H9 (cell line): ENCODE measurements at regions not wholly inside any gene's neighbourhood (a gene's known extent, or its start where the extent isn't known, plus 50 kb on each side); places are given as distances from the start of the nearest gene placed in this dataset.

Source experiments
- DNase-seq: peaks from one replicate; pipeline ENCODE4 v3.0.0-alpha.2; 2017
- H2AFZ ChIP-seq: one replicate; pipeline ENCODE4 v1.6.1; 2013; ENCODE audit warnings: mild to moderate bottlenecking, low read length, control low read depth, moderate library complexity
- H2AK5ac ChIP-seq: 2 replicates; pipeline ENCODE4 v1.6.1; 2013; ENCODE audit warnings: low read length, control low read depth, mixed read lengths; ENCODE audit not compliant: insufficient read length
- H2BK120ac ChIP-seq: one replicate; pipeline ENCODE4 v1.6.1; 2013; ENCODE audit warnings: low read depth, mild to moderate bottlenecking, low read length, control low read depth, inconsistent platforms; ENCODE audit not compliant: poor library complexity, severe bottlenecking
- H2BK12ac ChIP-seq: 2 replicates; pipeline ENCODE4 v1.6.1; 2013; ENCODE audit warnings: low read length, control low read depth, mixed read lengths, low read depth; ENCODE audit not compliant: insufficient read length
- H2BK15ac ChIP-seq: 2 replicates; pipeline ENCODE4 v1.6.1; 2013; ENCODE audit warnings: low read depth, low read length, control low read depth
- H2BK20ac ChIP-seq: one replicate; pipeline ENCODE4 v1.6.1; 2013; ENCODE audit warnings: low read depth, mild to moderate bottlenecking, low read length, control low read depth, inconsistent platforms; ENCODE audit not compliant: poor library complexity, severe bottlenecking
- H2BK5ac ChIP-seq: 2 replicates; pipeline ENCODE4 v1.6.1; 2013; ENCODE audit warnings: low read length, control low read depth, mixed read lengths; ENCODE audit not compliant: insufficient read length
- H3K14ac ChIP-seq: 2 replicates; pipeline ENCODE4 v1.6.1; 2013; ENCODE audit warnings: low read length, control low read depth; ENCODE audit not compliant: insufficient read depth
- H3K18ac ChIP-seq: 2 replicates; pipeline ENCODE4 v1.6.1; 2013; ENCODE audit warnings: low read depth, mild to moderate bottlenecking, mixed read lengths, low read length, control low read depth; ENCODE audit not compliant: insufficient read length
- H3K23ac ChIP-seq: 2 replicates; pipeline ENCODE4 v1.6.1; 2013; ENCODE audit warnings: low read length, control low read depth, mixed read lengths, low read depth; ENCODE audit not compliant: insufficient read length
- H3K23me2 ChIP-seq: 2 replicates; pipeline ENCODE4 v1.6.1; 2013; ENCODE audit warnings: low read depth, mild to moderate bottlenecking, mixed read lengths, low read length, control low read depth; ENCODE audit not compliant: insufficient read length, poor library complexity, severe bottlenecking
- H3K27ac ChIP-seq: 2 replicates; pipeline ENCODE4 v1.5.1; 2013; ENCODE audit warnings: low read length, control low read depth, mixed read lengths, low read depth; ENCODE audit not compliant: insufficient read length
- H3K27me3 ChIP-seq: 2 replicates; pipeline ENCODE4 v1.6.1; 2013; ENCODE audit warnings: low read length, control low read depth, inconsistent platforms; ENCODE audit not compliant: insufficient read depth
- H3K4ac ChIP-seq: 2 replicates; pipeline ENCODE4 v1.6.1; 2013; ENCODE audit warnings: low read depth, mild to moderate bottlenecking, control low read depth, inconsistent platforms, low read length, moderate library complexity
- H3K4me1 ChIP-seq: 2 replicates; pipeline ENCODE4 v1.6.1; 2013; ENCODE audit warnings: low read length, control low read depth, inconsistent platforms; ENCODE audit not compliant: insufficient read depth
- H3K4me2 ChIP-seq: 2 replicates; pipeline ENCODE4 v1.6.1; 2013; ENCODE audit warnings: low read length, control low read depth, mixed read lengths; ENCODE audit not compliant: insufficient read length, insufficient read depth
- H3K56ac ChIP-seq: 2 replicates; pipeline ENCODE4 v1.6.1; 2013; ENCODE audit warnings: low read depth, mild to moderate bottlenecking, mixed read lengths, low read length, control low read depth; ENCODE audit not compliant: insufficient read length
- H3K79me1 ChIP-seq: 2 replicates; pipeline ENCODE4 v1.6.1; 2013; ENCODE audit warnings: low read depth, mild to moderate bottlenecking, moderate library complexity, low read length, control low read depth, inconsistent platforms; ENCODE audit not compliant: insufficient read depth, poor library complexity, severe bottlenecking
- H3K79me2 ChIP-seq: 2 replicates; pipeline ENCODE4 v1.6.1; 2013; ENCODE audit warnings: low read length, control low read depth, inconsistent platforms; ENCODE audit not compliant: insufficient read depth
- H3K9ac ChIP-seq: 2 replicates; pipeline ENCODE4 v1.6.1; 2013; ENCODE audit warnings: low read length, control low read depth, mixed read lengths; ENCODE audit not compliant: insufficient read length; ENCODE audit errors: extremely low read depth
- H3K9me3 ChIP-seq: one replicate; pipeline ENCODE4 v1.6.1; 2013; ENCODE audit warnings: low read depth, low read length, inconsistent platforms; ENCODE audit not compliant: control insufficient read depth
- H3T11ph ChIP-seq: one replicate; pipeline ENCODE4 v1.6.1; 2013; ENCODE audit warnings: mild to moderate bottlenecking, low read length, control low read depth, inconsistent platforms
- H4K20me1 ChIP-seq: one replicate; pipeline ENCODE4 v1.6.1; 2013; ENCODE audit not compliant: control insufficient read depth, insufficient read length, insufficient read depth
- H4K5ac ChIP-seq: 2 replicates; pipeline ENCODE4 v1.6.1; 2013; ENCODE audit warnings: low read depth, mild to moderate bottlenecking, mixed read lengths, low read length, control low read depth; ENCODE audit not compliant: insufficient read length
- H4K8ac ChIP-seq: replicated peaks from 2 replicates; pipeline ENCODE4 v1.6.1; 2013; ENCODE audit warnings: low read length, control low read depth, mixed read lengths, low read depth; ENCODE audit not compliant: insufficient read length
- H4K91ac ChIP-seq: 2 replicates; pipeline ENCODE4 v1.6.1; 2013; ENCODE audit warnings: low read depth, mild to moderate bottlenecking, moderate library complexity, mixed read lengths, low read length, control low read depth; ENCODE audit not compliant: insufficient read length
- H3K27ac Mint-ChIP-seq, 3 experiments: 2 replicates in 2 of 3; 3 replicates in 1 of 3; pipeline ENCODE4 v1.8.0; 2020 to 2021; ENCODE audit warnings: mixed read lengths in 3 of 3, mild to moderate bottlenecking in 1 of 3, moderate library complexity in 1 of 3
- H3K27me3 Mint-ChIP-seq: 2 replicates; pipeline ENCODE4 v1.8.0; 2021; ENCODE audit warnings: low read depth, mild to moderate bottlenecking, moderate library complexity, mixed read lengths
- H3K36me3 Mint-ChIP-seq, 3 experiments: 2 replicates in 2 of 3; 3 replicates in 1 of 3; pipeline ENCODE4 v1.8.0; 2020 to 2021; ENCODE audit warnings: low read depth in 3 of 3, mixed read lengths in 3 of 3; ENCODE audit not compliant: insufficient read depth in 1 of 3
- H3K4me1 Mint-ChIP-seq, 2 experiments: 2 replicates each; pipeline ENCODE4 v1.8.0; 2020; ENCODE audit warnings: mixed read lengths in 2 of 2
- H3K4me3 Mint-ChIP-seq, 2 experiments: 2 replicates in 1 of 2; 3 replicates in 1 of 2; pipeline ENCODE4 v1.8.0; 2020 to 2021; ENCODE audit warnings: mild to moderate bottlenecking in 2 of 2, mixed read lengths in 2 of 2, moderate library complexity in 1 of 2
- H3K9me3 Mint-ChIP-seq, 2 experiments: 2 replicates in 1 of 2; 3 replicates in 1 of 2; pipeline ENCODE4 v1.8.0; 2020; ENCODE audit warnings: mild to moderate bottlenecking in 2 of 2, mixed read lengths in 2 of 2, moderate library complexity in 1 of 2
- CTCF ChIP-seq: fragments of 200-600 bp; sonication (generic); conservative IDR thresholded peaks from 3 replicates; pipeline ENCODE4 v1.8.0; 2021; ENCODE audit warnings: antibody characterized with exemption, mild to moderate bottlenecking
- WGBS: extraction: QIAGEN DNeasy Blood & Tissue Kit; methylation state at CpG from one replicate; pipeline ENCODE4 v1.1.7; 2013; ENCODE audit warnings: missing lambda C conversion rate, low lambda C conversion rate, mixed read lengths; ENCODE audit not compliant: insufficient read length; ENCODE audit errors: extremely low coverage; 5-methylcytosine and 5-hydroxymethylcytosine counted together

GRCh38 chr14:38877744-38878388 lies 225.2 kb downstream of the SEC23A start:
- Histone ChIP-seq H3K4me1 (no peaks in the 10 kb centered on the region), H3K9ac (no peak overlapping the region), H3K56ac (no peak overlapping the region), H2AFZ (no peak overlapping the region), H4K8ac (no peak overlapping the region), H2BK15ac (no peak overlapping the region), H3K4ac (no peak overlapping the region), H2BK120ac (no peak overlapping the region), H2BK5ac (no peak overlapping the region), H4K91ac (no peak overlapping the region), H3K18ac (no peak overlapping the region), H4K5ac (no peak overlapping the region), H4K20me1 (no peaks in the 10 kb centered on the region), H3T11ph (no peak overlapping the region), H3K23ac (no peak overlapping the region), H3K79me2 (no peaks in the 10 kb centered on the region), H2BK20ac (no peak overlapping the region), H3K23me2 (no peaks in the 10 kb centered on the region), H2AK5ac (no peak overlapping the region), H3K27ac (no peak overlapping the region), H2BK12ac (no peak overlapping the region), H3K14ac (no peak overlapping the region), H3K9me3 (no peaks in the 10 kb centered on the region), H3K27me3 (no peaks in the 10 kb centered on the region), H3K79me1 (no peaks in the 10 kb centered on the region), H3K4me2 (no peak overlapping the region)
- no peak for TF ChIP-seq CTCF
- H3K4me1 Mint-ChIP-seq: no peaks in the 10 kb centered on the region
- H3K27ac Mint-ChIP-seq: no peak overlapping the region
- H3K27me3 Mint-ChIP-seq: peaks cover 6% of the 10 kb centered on the region; the same call in 1 of the 2 replicates
- DNase-seq: no peak
- H3K9me3 Mint-ChIP-seq: no peaks in the 10 kb centered on the region; a peak in 1 of 5 replicates
- WGBS: no CpG with 5 or more reads among the region's 3 CpGs
- H3K36me3 Mint-ChIP-seq: no peaks in the 10 kb centered on the region
- no peak overlapping the region for H3K4me3 Mint-ChIP-seq
